HL-60 (cell line): ENCODE measurements at regions not wholly inside any gene's neighbourhood (a gene's known extent, or its start where the extent isn't known, plus 50 kb on each side); places are given as distances from the start of the nearest gene placed in this dataset.

ENCODE experiments used
- CTCF ChIP-seq: IDR thresholded peaks from one replicate; pipeline ENCODE4 v1.5.1; 2011; ENCODE audit warnings: low read length, control low read depth, inconsistent platforms; ENCODE audit not compliant: insufficient read depth
- GABPA ChIP-seq: IDR thresholded peaks from 2 replicates; pipeline ENCODE4 v1.6.1; 2012; ENCODE audit warnings: low read depth
- POLR2AphosphoS5 ChIP-seq: IDR thresholded peaks from 2 replicates; pipeline ENCODE4 v1.6.1; 2012; ENCODE audit warnings: low read depth
- REST ChIP-seq: IDR thresholded peaks from 2 replicates; pipeline ENCODE4 v1.6.1; 2012; ENCODE audit warnings: low read depth; ENCODE audit not compliant: insufficient replicate concordance

- TF ChIP-seq POLR2AphosphoS5 = no peak
- no peak for TF ChIP-seq CTCF
- no peak for TF ChIP-seq GABPA
- TF ChIP-seq REST = no peak
Measured at GRCh38 chr1:115222616-115223402, 115.2 kb downstream of the NGF start.
